Activated CD4-positive, alpha-beta T cell treated with anti-CD3 and anti-CD28 coated beads, Interleukin-2, amount 10 ng/mL, durations not matched to agents 7 days and 5 days (primary cell): ENCODE measurements at regions not wholly inside any gene's neighbourhood (a gene's known extent, or its start where the extent isn't known, plus 50 kb on each side); places are given as distances from the start of the nearest gene placed in this dataset.
"Not testable (repeated sequence)": the region's sequence is repeated elsewhere in the genome, so short reads cannot be mapped to it uniquely, and the experiment has no call there.

Experiments
- CTCF ChIA-PET: fragments of 350-600 bp; sonication (Branson Sonifier 250); formaldehyde crosslinking; loops from one replicate; lab custom pipeline; 2021; ENCODE audit warnings: antibody characterized with exemption; lab: Charles Lee
- POLR2A ChIA-PET: fragments of 350-600 bp; sonication (Branson Sonifier 250); formaldehyde crosslinking; loops from one replicate; lab custom pipeline; 2021; ENCODE audit warnings: antibody characterized with exemption; lab: Charles Lee
- DNase-seq: peaks from one replicate; pipeline ENCODE4 v3.0.0-alpha.2; 2020
- H3K27ac Mint-ChIP-seq: one replicate; pipeline ENCODE4 v1.8.0; 2021; ENCODE audit warnings: mild to moderate bottlenecking, moderate library complexity, mixed read lengths
- H3K27me3 Mint-ChIP-seq: one replicate; pipeline ENCODE4 v1.8.0; 2021; ENCODE audit warnings: mixed read lengths
- H3K36me3 Mint-ChIP-seq: one replicate; pipeline ENCODE4 v1.8.0; 2021; ENCODE audit warnings: low read depth, mixed read lengths
- H3K4me1 Mint-ChIP-seq: one replicate; pipeline ENCODE4 v1.8.0; 2021; ENCODE audit warnings: mixed read lengths
- H3K4me3 Mint-ChIP-seq: one replicate; pipeline ENCODE4 v1.8.0; 2021; ENCODE audit warnings: mild to moderate bottlenecking, moderate library complexity, mixed read lengths
- H3K9me3 Mint-ChIP-seq: one replicate; pipeline ENCODE4 v1.8.0; 2021; ENCODE audit warnings: mixed read lengths

- DNase-seq = no peak
- Mint-ChIP-seq H3K4me1 (no peaks in the 10 kb centered on the region), H3K9me3 (peaks cover 11% of the 10 kb centered on the region), H3K4me3 (no peak overlapping the region), H3K36me3 (no peaks in the 10 kb centered on the region), H3K27ac (no peak overlapping the region), H3K27me3 (no peaks in the 10 kb centered on the region)
- CTCF ChIA-PET = no interaction called here
- POLR2A ChIA-PET = no interaction called here
Observed at GRCh38 chr5:30194595-30194994, 998.9 kb upstream of the CDH6 start.

GRCh38 chr5:30183795-30184194, 1009.7 kb upstream of the CDH6 start:
- H3K27ac Mint-ChIP-seq = no peak overlapping the region
- H3K9me3 Mint-ChIP-seq = peaks cover 6% of the 10 kb centered on the region
- no peaks in the 10 kb centered on the region for H3K36me3 Mint-ChIP-seq
- POLR2A ChIA-PET = no interaction called here
- CTCF ChIA-PET = no interaction called here
- no peak for DNase-seq
- H3K27me3 Mint-ChIP-seq = no peaks in the 10 kb centered on the region
- H3K4me3 Mint-ChIP-seq = no peak overlapping the region
- H3K4me1 Mint-ChIP-seq = no peaks in the 10 kb centered on the region

- H3K4me1 Mint-ChIP-seq = no peaks in the 10 kb centered on the region
- no peaks in the 10 kb centered on the region for H3K27me3 Mint-ChIP-seq
Observed at GRCh38 chr5:30156156-30156555, 1037.3 kb upstream of the CDH6 start.

GRCh38 chr5:30152431-30152830, 1041.1 kb upstream of the CDH6 start:
- Mint-ChIP-seq H3K4me3 (no peak overlapping the region), H3K9me3 (peaks cover 14% of the 10 kb centered on the region), H3K27me3 (no peaks in the 10 kb centered on the region), H3K27ac (no peak overlapping the region), H3K4me1 (no peaks in the 10 kb centered on the region), H3K36me3 (no peaks in the 10 kb centered on the region)
- ChIA-PET POLR2A (no interaction called here), CTCF (no interaction called here)
- DNase-seq = no peak

More at GRCh38 chr5:30156156-30156555, 1037.3 kb upstream of the CDH6 start:
- no peak overlapping the region for H3K27ac Mint-ChIP-seq
- POLR2A ChIA-PET = no interaction called here
- no peak for DNase-seq
- H3K9me3 Mint-ChIP-seq = peaks cover 10% of the 10 kb centered on the region
- CTCF ChIA-PET = no interaction called here
- no peak overlapping the region for H3K4me3 Mint-ChIP-seq
- no peaks in the 10 kb centered on the region for H3K36me3 Mint-ChIP-seq

GRCh38 chr5:30150231-30150630, 1043.3 kb upstream of the CDH6 start:
- ChIA-PET POLR2A (no interaction called here), CTCF (interaction anchor here (0.7 kb wide), 1 partner anchor 725 kb away, joined by 3 read pairs; no protein-coding TSS in a partner anchor)
- no peaks in the 10 kb centered on the region for H3K27me3 Mint-ChIP-seq
- no peak overlapping the region for H3K27ac Mint-ChIP-seq
- no peak overlapping the region for H3K4me3 Mint-ChIP-seq
- H3K36me3 Mint-ChIP-seq = no peaks in the 10 kb centered on the region
- no peaks in the 10 kb centered on the region for H3K4me1 Mint-ChIP-seq
- DNase-seq = no peak
- H3K9me3 Mint-ChIP-seq = peaks cover 21% of the 10 kb centered on the region

- H3K9me3 Mint-ChIP-seq = peaks cover 21% of the 10 kb centered on the region
- no peak overlapping the region for H3K4me3 Mint-ChIP-seq
- no peaks in the 10 kb centered on the region for H3K27me3 Mint-ChIP-seq
- no peak overlapping the region for H3K27ac Mint-ChIP-seq
- POLR2A ChIA-PET = no interaction called here
- no peaks in the 10 kb centered on the region for H3K36me3 Mint-ChIP-seq
- no peak for DNase-seq
- H3K4me1 Mint-ChIP-seq = no peaks in the 10 kb centered on the region
- CTCF ChIA-PET = no interaction called here
Observed at GRCh38 chr5:30149526-30149925, 1044.0 kb upstream of the CDH6 start.

GRCh38 chr5:30147976-30148375, 1045.5 kb upstream of the CDH6 start:
- Mint-ChIP-seq H3K4me3 (no peak overlapping the region), H3K9me3 (peaks cover 22% of the 10 kb centered on the region), H3K27ac (no peak overlapping the region), H3K36me3 (no peaks in the 10 kb centered on the region), H3K4me1 (no peaks in the 10 kb centered on the region), H3K27me3 (no peaks in the 10 kb centered on the region)
- POLR2A ChIA-PET = no interaction called here
- no peak for DNase-seq
- CTCF ChIA-PET = no interaction called here

GRCh38 chr5:30144059-30144458, 1049.4 kb upstream of the CDH6 start:
- CTCF ChIA-PET, H3K27me3 Mint-ChIP-seq, POLR2A ChIA-PET, H3K27ac Mint-ChIP-seq, DNase-seq, H3K4me3 Mint-ChIP-seq, H3K36me3 Mint-ChIP-seq, H3K4me1 Mint-ChIP-seq: not testable (repeated sequence)
- peaks cover 17% of the 10 kb centered on the region for H3K9me3 Mint-ChIP-seq

- DNase-seq = no peak
- Mint-ChIP-seq H3K4me1 (no peaks in the 10 kb centered on the region), H3K36me3 (no peaks in the 10 kb centered on the region), H3K27ac (no peak overlapping the region), H3K4me3 (no peak overlapping the region), H3K9me3 (peaks cover 17% of the 10 kb centered on the region), H3K27me3 (no peaks in the 10 kb centered on the region)
- POLR2A ChIA-PET = no interaction called here
- CTCF ChIA-PET = no interaction called here
Observed at GRCh38 chr5:30142432-30142831, 1051.1 kb upstream of the CDH6 start.

GRCh38 chr5:30121043-30121442, 1072.4 kb upstream of the CDH6 start:
- H3K9me3 Mint-ChIP-seq = peaks cover 3% of the 10 kb centered on the region
- no peaks in the 10 kb centered on the region for H3K4me1 Mint-ChIP-seq
- DNase-seq = no peak
- no peaks in the 10 kb centered on the region for H3K36me3 Mint-ChIP-seq
- CTCF ChIA-PET = no interaction called here
- H3K27me3 Mint-ChIP-seq = no peaks in the 10 kb centered on the region
- POLR2A ChIA-PET = no interaction called here
- H3K4me3 Mint-ChIP-seq = no peak overlapping the region
- no peak overlapping the region for H3K27ac Mint-ChIP-seq

- peaks cover 10% of the 10 kb centered on the region for H3K9me3 Mint-ChIP-seq
- no peak overlapping the region for H3K27ac Mint-ChIP-seq
- no peak for DNase-seq
- no peak overlapping the region for H3K4me3 Mint-ChIP-seq
- POLR2A ChIA-PET = no interaction called here
- H3K27me3 Mint-ChIP-seq = no peaks in the 10 kb centered on the region
- no peaks in the 10 kb centered on the region for H3K4me1 Mint-ChIP-seq
- H3K36me3 Mint-ChIP-seq = no peaks in the 10 kb centered on the region
- CTCF ChIA-PET = no interaction called here
Observed at GRCh38 chr5:30117135-30117534, 1076.4 kb upstream of the CDH6 start.

- H3K9me3 Mint-ChIP-seq = peaks cover 13% of the 10 kb centered on the region
- H3K4me3 Mint-ChIP-seq = no peak overlapping the region
- no peaks in the 10 kb centered on the region for H3K36me3 Mint-ChIP-seq
- H3K27me3 Mint-ChIP-seq = no peaks in the 10 kb centered on the region
- no peak for DNase-seq
- H3K27ac Mint-ChIP-seq = no peak overlapping the region
- H3K4me1 Mint-ChIP-seq = no peaks in the 10 kb centered on the region
- CTCF ChIA-PET = no interaction called here
- POLR2A ChIA-PET = no interaction called here
Observed at GRCh38 chr5:30113542-30113941, 1079.9 kb upstream of the CDH6 start.

- CTCF ChIA-PET = no interaction called here
- no peaks in the 10 kb centered on the region for H3K4me1 Mint-ChIP-seq
- POLR2A ChIA-PET = no interaction called here
- no peak for DNase-seq
- no peaks in the 10 kb centered on the region for H3K36me3 Mint-ChIP-seq
- H3K27me3 Mint-ChIP-seq = no peaks in the 10 kb centered on the region
- peaks cover 13% of the 10 kb centered on the region for H3K9me3 Mint-ChIP-seq
- H3K27ac Mint-ChIP-seq = no peak overlapping the region
- H3K4me3 Mint-ChIP-seq = no peak overlapping the region
Observed at GRCh38 chr5:30112867-30113266, 1080.6 kb upstream of the CDH6 start.

- Mint-ChIP-seq H3K4me1 (no peaks in the 10 kb centered on the region), H3K4me3 (no peak overlapping the region), H3K36me3 (no peaks in the 10 kb centered on the region), H3K27ac (no peak overlapping the region), H3K9me3 (peaks cover 12% of the 10 kb centered on the region), H3K27me3 (no peaks in the 10 kb centered on the region)
- POLR2A ChIA-PET = no interaction called here
- DNase-seq = no peak
- CTCF ChIA-PET = no interaction called here
Observed at GRCh38 chr5:30108051-30108450, 1085.4 kb upstream of the CDH6 start.
